Activated CD4-positive, alpha-beta T cell treated with anti-CD3 and anti-CD28 coated beads, Interleukin-2, amount 50 U/mL, for 1 hour (primary cell): ENCODE measurements at regions not wholly inside any gene's neighbourhood (a gene's known extent, or its start where the extent isn't known, plus 50 kb on each side); places are given as distances from the start of the nearest gene placed in this dataset.

Experiments used
- DNase-seq: peaks from one replicate; pipeline ENCODE4 v3.0.0-alpha.2; 2020

DNA sequence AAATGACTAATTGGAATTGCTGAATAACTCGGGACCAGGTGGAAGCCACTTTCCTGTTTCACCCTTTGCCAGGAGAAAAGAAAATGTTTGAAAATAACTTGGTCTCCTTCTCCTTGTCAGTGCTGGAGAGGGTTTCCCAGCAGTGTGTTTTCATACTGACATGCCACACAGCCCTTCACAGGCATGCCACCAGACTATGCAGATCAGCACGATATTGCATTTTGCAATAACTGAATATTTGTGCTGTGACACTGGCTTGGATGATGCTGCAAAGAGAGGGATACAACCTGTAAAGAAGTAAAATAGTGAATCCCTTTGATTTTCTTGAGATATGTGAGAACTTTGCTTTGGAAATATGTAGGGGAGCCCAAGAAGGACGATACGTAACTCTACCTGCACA is 200.0 kb upstream of the NAV2 start:
- DNase-seq: no peak

DNA sequence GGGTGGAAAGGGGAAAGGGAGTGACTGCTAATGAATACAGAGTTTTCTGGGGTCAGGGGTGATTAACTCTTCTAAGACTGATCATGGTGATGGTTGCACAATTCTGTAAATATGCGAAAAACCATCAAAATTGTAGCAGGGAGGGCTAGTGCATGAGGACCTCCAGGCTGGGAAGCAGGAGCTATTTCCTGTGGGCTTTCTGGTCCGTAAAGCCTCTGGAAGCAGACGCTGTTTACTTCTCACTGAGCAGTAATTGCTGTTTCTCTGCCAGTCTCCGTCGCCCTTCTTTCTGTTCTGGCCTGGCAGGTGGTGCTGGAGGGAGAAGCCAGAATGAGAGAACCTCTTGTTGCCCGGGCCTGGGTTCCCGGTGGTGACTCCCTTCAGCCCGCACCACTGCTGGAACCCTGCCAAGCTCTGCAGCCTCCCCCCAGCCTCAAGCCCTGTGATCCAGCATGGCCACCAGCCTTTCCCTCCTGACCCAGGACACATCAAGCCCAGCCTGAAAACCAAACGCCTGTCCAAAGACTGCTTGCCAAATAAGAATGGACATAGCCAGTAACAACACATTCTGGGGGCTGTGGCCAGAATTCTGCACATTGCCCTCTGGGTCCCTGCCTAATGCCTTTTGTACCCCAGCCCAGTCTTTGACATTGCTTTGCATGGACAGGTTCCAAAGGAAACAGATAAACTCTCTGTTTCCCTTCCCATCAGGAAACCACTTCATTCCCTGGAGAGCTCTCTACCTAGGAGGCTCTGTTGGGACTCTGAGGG is 201.0 kb upstream of the NAV2 start:
- DNase-seq: no peak

DNA sequence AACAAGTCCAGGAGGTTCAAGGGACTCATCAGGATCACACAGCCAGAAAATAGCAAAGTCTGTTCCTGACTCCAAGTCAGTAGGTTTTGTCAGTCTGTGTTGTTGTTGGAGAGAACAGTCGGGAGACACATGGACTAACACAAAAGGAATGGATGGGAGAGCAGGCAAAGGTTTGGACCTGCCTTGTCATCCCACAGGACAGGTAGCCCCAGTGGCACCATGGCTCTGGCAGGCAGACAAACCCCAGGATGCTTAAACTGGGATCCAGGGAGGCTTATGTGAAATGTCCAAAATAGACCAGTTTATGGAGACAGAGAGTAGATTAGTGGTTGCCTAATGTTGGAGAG is 201.6 kb upstream of the NAV2 start:
- no peak for DNase-seq

DNA sequence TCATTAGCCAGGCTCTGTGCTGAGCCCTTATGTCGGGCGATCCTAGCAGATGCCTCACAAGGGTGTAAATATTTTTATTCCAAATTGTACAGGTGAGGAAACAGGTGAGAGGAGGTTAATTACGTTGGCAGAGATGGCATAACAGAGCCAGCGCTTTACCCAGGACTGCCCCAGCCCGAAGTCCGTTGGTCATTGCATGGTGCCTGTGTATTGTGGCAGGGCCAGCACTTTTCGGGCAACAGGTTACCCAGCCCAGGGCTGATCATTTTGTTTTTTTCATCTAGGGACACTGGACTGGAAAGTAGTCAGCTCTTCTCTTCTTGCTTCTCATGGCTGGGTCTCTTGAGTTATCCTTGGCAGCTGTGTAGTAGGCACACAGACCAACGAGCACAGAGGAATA is 202.2 kb upstream of the NAV2 start:
- no peak for DNase-seq

DNA sequence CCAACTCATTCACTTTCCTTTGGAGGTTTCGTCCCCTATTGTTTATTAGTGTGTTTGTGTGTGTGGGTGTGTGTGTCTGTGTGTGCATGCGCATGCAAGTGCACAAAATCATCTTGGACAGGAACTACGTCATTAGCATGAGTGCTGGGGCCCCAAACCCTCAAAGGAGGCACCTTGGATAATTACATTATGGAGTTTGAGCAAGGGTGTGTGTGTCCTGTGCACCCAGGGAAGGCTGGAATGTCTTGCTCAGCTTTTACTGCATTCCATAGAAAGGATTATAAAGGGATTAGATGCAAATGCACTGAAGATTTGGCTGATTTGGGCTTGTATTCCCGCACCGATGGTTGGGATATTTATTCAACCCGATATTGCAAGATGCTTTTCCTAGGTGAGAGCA is 203.4 kb upstream of the NAV2 start:
- no peak for DNase-seq

DNA sequence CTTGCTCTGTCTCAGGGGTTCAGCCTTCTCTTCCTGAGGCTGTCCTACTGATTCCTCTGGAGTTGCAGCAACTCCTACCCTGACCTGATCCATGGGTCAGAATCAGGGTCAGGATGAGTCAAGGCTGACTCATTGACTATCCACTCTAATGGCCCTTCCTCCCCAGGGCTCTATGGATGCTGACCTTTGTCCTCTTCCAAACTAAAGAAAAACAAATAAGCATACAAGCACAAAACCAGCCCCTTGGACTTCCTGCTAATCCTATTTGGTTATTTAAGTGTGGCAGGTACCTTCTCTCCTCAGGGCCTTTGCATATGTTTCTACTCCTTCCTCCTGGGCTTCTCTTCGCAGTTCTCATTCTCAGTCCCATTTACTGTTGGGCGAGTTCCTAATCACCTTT is 204.5 kb upstream of the NAV2 start:
- DNase-seq: no peak

DNA sequence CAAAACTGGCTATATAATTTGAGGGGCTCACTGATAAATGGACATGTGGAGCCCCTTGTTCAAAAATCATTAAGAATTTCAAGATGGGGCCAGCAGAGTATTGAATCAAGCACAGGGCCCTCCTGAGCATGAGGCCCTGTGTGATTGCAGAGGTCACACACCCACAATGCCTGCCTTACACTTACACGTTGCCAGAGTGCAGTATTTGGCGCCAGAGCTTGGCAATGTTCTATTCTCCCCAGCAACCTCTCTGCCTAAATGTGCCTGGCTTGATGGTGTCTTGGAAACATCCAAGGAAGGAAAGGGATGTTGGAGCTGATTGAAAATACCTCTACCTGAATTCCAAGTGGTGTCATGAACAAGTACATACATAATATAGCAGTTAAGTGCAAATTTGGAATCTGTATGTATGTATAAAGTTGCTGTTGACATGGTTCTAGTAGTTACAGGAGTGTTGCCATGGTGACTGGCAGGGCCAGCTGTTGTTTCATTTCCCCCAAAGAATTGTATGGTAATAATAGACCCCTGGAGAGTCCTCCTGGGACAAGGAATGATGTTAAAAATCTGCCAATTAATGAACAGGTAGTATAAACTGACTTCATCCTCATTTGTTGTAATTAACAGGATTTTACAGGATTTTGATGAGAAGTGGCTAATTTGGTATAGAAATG is 205.7 kb upstream of the NAV2 start:
- no peak for DNase-seq

DNA sequence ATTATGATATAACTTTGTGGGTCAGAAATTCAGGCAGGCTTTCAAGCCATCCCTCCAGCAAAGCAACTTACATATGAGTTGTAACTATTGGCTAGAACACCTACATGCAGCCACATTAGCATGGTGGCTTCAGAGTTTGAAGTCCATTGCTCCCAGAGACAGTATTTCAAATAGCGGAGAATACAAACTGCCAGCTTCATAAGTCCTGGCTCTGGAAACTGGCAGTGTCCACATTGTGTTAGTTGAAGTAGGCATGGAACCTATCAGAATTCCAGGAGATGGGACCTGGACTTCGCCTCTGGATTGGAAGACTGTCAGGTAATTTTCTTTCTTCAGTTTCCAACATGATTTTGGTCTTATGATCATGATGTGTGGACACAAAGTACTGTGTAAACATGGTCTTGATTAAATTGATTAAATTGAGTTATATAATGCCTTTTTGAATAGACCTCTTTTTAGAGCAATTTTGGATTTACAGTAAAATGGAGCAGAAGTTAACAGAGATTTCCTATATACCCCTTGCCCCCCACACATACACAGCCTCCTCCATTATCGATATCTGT is 209.9 kb upstream of the NAV2 start:
- DNase-seq: no peak

DNA sequence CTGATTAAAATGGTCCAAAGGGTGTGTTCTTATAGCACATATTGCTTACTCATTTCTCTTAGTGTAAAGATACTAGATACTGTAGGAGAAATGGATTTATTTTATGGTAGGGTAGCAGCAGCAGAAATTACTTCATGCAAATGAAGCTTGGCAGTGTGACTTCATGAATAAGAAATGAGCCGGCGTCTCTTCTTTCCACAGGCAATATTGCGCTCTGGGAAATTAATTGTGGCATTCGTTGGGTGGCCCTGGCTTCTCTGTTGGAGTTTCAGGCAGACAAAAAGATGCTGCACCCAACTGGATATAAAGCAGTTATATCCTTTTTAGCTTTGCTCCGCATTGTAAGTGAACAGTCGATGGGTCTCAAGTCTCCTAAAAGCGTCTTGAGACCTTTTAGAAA is 211.0 kb upstream of the NAV2 start:
- no peak for DNase-seq

DNA sequence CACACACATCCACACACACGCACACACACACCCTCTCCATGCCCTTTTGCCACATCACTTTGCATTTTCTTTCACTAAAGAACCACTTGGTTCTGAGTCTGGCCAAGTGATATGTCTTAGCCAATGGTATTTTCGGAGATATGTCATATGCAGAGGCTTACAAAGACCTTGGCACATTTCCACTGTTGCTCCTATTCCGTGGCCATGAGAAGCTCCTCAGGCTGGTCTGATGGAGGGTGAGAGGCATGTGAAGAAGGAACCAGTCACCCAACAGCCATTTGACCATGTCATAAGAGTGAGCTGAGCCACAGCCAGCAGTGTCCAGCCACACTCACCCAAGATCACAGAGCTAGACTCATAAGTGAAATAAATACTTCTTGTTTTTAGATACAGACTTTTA is 212.6 kb upstream of the NAV2 start:
- DNase-seq: no peak

DNA sequence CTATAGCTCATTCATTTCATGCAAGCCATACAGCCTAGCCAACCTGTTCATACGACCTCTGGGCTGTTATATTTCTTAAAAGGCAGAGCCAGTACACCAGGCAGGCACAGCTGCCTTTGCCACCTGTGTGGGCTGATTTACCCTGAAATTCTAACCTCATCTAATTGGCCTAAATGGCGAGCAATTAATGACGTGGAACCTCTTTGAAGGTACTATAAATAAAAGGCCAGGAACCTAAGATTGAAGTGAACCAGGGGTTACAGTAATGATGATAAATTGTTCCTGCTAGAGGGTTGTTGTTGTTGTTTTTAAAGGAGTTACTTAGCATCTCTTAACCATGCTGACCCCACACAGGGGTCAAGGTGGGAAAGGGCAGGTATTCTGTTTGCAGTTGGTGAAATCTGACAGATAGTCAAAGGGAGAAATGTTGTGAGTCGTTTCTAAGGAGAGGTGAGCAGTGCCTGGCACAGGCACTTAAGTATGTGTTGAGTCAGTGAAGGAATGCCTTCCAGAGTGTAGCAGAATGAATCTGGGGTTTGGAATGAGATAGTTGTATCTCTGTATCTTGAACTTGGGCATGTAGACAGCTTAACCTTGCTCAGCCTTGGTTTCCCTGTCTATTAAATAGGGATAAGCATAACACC is 213.5 kb upstream of the NAV2 start:
- no peak for DNase-seq

DNA sequence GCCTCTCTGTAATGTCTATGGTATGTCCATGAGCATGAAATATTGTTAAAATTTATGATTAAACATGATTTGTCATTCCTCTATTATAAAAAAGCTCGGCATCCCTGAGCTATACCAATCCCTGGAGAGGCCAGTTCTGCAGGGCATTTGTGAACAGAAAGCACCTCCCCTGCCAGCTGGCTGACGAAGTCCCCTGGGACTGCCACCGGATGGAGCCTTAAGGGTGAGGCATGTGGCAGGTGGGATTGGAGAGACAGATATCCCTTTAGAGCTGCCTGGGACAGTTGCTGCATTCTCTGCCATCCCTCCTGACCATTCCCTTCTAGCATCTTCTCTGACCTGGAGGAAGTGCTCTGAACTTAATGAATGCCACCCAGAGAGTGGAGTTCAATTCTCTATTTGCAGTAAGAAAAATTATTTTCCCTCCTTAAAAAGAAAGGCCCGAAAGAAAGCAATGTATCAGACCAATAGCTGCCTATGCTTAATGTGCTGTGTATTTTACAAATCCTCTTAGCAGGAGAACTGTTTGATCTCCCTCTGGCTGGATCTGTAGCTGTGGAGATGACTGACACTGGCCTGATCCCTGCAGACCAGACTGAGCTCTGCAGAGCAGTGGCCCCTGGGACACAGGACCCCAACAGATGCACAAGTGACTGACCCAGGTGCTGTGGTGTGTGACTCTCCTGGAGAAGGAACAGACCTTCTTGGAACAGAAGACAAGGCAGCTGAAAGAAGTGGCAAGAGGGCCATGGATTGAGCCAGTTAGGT is 219.0 kb upstream of the NAV2 start:
- DNase-seq: no peak

DNA sequence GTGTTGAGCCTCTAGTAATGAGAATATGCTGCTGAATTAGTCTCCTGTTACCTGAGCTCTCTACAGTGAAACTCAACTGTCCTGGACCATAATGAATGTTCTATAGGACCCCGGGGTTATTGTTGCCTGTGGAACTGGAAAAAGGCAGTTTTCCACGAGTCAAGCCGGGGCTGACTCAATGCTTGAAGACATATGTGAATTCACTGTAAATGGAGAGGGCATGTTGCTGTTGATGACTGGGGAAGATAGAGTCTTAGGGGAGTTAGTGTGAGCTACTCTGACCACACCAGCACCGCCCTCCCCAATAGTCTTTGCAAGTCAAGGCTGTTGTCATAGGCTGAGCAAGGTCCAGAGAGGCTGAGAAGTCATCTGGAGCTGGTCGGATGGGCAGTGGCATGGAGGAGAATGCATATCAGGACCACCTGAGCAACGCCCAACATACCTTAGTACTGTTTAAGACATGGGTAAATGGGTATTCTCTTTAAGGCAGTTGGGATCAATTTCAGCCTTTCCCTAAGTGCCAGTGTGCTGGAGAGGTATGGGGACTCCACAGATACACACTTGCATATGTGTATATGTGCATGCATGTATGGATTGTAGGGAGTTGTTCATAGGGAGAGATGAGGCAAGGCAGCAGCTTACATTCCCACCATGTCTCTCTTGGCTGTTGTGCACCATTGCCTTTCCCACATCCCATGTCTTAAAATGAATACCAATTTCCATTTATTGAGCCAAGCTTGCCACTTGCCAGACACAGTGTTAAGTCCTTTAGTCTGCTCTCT is 230.1 kb upstream of the NAV2 start:
- DNase-seq: no peak

DNA sequence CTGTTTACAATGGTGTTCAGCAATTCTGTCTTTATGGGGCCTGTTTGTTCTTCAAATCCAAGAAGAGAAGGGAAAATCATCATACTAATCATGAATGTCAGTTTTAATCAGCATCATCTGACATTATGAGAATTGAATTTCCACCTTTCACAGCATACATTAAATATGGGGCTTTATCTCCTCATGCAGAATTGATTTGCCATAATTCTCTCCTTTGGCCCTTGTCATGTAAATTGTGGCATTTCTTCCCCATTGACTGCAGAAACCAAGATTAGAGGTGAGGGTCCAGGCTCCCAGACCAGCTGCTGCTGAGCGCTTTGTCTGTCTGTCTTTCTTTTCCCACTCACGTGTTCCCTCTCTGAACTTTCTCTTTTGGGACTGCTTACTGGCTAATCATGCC is 232.1 kb upstream of the NAV2 start:
- no peak for DNase-seq

DNA sequence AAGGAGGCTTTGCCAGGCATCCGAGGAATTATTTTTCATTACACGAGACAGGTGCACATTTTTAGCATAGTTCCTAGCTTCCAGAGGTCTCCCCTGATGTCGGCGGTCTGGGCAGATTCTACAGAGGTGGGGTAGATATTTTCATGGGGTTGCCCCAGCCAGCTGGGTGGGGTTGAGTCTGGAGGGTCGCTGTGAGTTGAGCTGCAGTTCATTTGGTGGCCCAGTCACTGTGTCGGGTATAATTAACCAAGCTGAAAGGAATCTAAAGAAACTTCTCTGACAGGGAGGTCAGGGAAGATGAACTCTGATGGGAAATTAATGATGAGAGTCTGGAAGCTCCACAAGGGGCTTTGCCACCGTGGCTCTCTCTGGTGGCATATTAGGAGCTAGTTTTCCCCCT is 233.7 kb upstream of the NAV2 start:
- no peak for DNase-seq

DNA sequence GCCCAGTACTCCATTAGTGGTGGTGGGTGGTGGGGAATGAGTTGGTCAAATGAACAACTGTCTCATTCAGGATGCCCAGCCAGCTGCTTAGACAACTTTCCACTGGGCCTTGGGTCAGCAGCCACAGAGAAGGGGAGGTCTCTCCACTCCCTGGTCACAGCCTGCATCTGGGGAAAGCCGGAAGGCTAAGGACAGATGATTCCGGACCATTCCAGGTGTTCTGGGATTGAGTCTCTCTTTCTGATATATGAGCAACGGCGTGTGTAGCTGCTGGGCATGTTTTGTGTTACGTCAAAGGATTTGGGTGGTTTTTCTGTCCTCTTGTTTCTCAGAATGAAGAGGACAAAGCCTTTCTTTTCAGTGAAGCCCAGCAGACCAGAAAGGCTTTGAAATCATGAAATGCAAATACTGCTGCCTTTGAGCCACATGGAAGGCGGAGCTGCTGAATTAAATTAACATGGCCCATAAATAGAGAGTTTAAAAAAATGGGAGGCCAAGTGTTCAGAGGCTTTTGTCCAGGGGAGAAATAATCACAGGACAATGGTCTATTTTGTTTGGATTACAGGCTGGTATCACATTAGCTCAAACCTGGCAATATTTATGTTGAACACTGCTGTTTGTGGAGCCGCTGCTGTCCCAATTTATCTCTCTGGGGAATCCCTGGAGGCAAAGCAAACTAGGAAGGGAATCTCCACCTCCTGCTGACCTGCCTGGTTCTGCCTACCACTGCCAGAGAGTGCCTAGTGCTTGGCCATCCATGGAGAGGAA is 234.4 kb upstream of the E2F8 start:
- no peak for DNase-seq

DNA sequence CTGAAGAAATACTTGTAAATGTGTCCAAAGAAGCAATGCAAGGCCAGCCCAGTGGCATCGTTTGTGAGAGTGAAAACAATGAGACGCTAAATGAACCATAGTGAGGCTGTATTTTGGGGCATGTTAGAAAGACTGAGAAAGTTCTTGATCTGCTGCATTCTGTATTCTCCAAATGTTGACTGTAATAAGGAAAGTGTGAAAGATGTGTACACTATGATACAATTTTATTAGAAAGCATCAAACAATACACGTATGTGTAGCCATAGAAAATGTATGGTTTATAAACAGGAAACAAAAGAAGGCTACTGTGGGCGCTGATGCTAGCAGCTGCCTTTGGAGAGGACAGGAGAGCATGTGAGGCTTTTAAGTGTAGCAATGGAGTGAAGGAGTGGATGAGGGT is 233.5 kb upstream of the E2F8 start:
- DNase-seq: no peak

DNA sequence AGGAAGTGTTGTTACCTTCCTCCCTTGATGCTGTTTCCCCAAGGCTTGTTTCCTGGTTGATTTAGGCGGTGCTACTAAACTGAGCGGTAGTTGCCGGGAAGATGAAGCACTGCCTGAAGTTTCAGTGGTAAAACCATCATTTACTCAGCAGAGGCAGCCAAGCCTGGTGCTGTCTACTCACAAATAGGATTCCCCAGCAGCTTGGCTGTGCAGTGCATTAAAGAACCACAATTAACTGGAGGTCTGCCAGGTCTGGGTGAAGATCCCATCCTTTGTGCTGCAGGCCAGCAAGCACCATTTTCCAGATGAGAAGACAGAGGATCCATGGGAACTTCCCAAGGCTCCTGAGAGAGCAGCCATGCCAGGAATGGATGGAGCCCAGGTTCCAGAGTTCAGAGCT is 231.9 kb upstream of the E2F8 start:
- no peak for DNase-seq

DNA sequence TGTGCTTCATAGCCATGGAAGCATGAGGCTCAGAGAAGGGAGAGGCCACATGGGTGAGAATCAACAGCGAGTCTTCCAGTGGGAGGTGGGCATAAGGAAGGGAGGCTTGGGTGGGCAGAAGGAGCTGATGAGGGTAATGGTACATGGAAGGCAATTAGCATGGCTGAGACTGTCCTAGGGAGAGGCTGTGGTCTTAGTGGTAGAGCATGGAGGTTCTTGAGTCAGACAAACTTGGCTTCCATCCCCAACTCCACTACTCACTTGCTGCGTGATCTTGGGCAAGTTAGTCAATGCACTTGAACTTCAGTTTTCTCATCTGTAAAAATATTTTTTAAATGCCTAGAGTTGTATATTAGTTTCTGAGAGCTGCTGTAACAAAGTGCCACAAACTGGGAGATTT is 227.2 kb upstream of the E2F8 start:
- no peak for DNase-seq

DNA sequence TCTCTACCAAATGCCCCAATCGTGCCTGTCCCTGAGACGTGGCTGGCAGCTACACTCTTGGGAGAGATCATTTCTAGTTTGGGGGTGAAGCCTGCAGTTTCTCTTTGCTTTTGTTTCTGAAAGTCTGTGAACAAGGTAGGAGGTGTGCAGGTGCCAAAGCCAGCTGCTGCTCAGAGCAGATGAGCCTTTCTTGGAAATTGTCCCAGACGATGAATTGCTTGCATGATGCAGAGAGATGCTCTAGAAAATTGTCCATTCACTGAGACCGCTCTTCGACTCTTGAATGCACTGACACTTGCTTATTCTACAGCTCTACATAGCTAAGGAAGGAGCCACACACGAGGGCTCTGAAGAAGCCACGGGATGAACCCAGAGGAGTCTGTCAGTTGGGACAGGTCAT is 225.6 kb upstream of the E2F8 start:
- DNase-seq: no peak

DNA sequence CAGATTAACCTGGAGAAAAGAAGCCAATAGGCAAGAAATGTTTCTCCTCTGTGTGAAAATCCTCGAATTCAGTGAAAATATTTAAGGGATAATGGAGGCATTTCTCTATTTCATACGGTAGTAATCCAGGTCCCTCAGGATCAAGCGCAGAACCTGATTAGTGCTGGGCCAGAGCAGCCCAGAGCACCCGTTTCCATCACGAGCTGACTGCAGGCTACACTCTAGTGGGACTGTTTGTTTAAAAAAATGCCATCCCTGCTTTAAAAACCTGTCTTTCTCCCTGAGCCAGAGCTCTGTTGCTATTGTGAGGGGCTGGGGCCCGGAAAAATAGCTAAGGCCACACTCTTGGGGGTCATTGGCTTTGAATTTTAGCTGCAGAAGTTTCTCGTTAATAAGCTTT is 223.2 kb upstream of the E2F8 start:
- DNase-seq: no peak
